Kidney epithelial cell (primary cell): ENCODE measurements at regions not wholly inside any gene's neighbourhood (a gene's known extent, or its start where the extent isn't known, plus 50 kb on each side); places are given as distances from the start of the nearest gene placed in this dataset.

ENCODE experiments used
- DNase-seq: peaks from one replicate; pipeline ENCODE4 v3.0.0-alpha.2; 2010; ENCODE audit warnings: low read depth
- H3K27me3 ChIP-seq: 2 replicates; pipeline ENCODE4 v1.6.0; 2011; ENCODE audit warnings: low read length; ENCODE audit not compliant: control insufficient read depth, insufficient read depth
- H3K36me3 ChIP-seq: 2 replicates; pipeline ENCODE4 v1.5.1; 2011; ENCODE audit warnings: low read length; ENCODE audit not compliant: control insufficient read depth, insufficient read depth
- H3K4me3 ChIP-seq: 2 replicates; pipeline ENCODE4 v1.5.1; 2011; ENCODE audit warnings: low read depth, mild to moderate bottlenecking, control low read depth, low read length
- CTCF ChIP-seq: IDR thresholded peaks from 2 replicates; pipeline ENCODE4 v1.5.1; 2011; ENCODE audit warnings: mild to moderate bottlenecking, moderate library complexity, low read length, control low read depth, inconsistent platforms; ENCODE audit not compliant: insufficient read depth, poor library complexity, severe bottlenecking

- Histone ChIP-seq H3K27me3 (no peaks in the 10 kb centered on the region), H3K36me3 (no peaks in the 10 kb centered on the region), H3K4me3 (no peak overlapping the region)
- no peak for TF ChIP-seq CTCF
- DNase-seq: no peak
Observed at GRCh38 chr2:128540670-128541069, 222.0 kb upstream of the HS6ST1 start.

- no peak for DNase-seq
- H3K4me3 ChIP-seq: no peak overlapping the region
Observed at GRCh38 chr2:128541448-128541847, 222.8 kb upstream of the HS6ST1 start.

GRCh38 chr2:128543036-128543435 is 224.4 kb upstream of the HS6ST1 start:
- Histone ChIP-seq H3K4me3 (no peak overlapping the region), H3K27me3 (no peaks in the 10 kb centered on the region), H3K36me3 (no peaks in the 10 kb centered on the region)
- DNase-seq: no peak
- no peak for TF ChIP-seq CTCF

More at GRCh38 chr2:128541448-128541847, 222.8 kb upstream of the HS6ST1 start:
- H3K36me3 ChIP-seq: no peaks in the 10 kb centered on the region
- TF ChIP-seq CTCF: no peak
- no peaks in the 10 kb centered on the region for H3K27me3 ChIP-seq

GRCh38 chr2:128543646-128544045 is 225.0 kb upstream of the HS6ST1 start:
- H3K36me3 ChIP-seq: no peaks in the 10 kb centered on the region
- H3K4me3 ChIP-seq: no peak overlapping the region
- DNase-seq: no peak
- H3K27me3 ChIP-seq: peaks cover 2% of the 10 kb centered on the region
- no peak for TF ChIP-seq CTCF

GRCh38 chr2:128544321-128545037 is 225.8 kb upstream of the HS6ST1 start:
- Histone ChIP-seq H3K27me3 (peaks cover 2% of the 10 kb centered on the region), H3K36me3 (no peaks in the 10 kb centered on the region), H3K4me3 (no peak overlapping the region)
- DNase-seq: no peak
- no peak for TF ChIP-seq CTCF

- Histone ChIP-seq H3K4me3 (no peak overlapping the region), H3K27me3 (peaks cover 2% of the 10 kb centered on the region), H3K36me3 (no peaks in the 10 kb centered on the region)
- no peak for DNase-seq
- no peak for TF ChIP-seq CTCF
Observed at GRCh38 chr2:128545085-128545484, 226.4 kb upstream of the HS6ST1 start.
